HEK293 (cell line): ENCODE measurements at regions not wholly inside any gene's neighbourhood (a gene's known extent, or its start where the extent isn't known, plus 50 kb on each side); places are given as distances from the start of the nearest gene placed in this dataset.

Experiments
- CTCF ChIA-PET: fragments of 350-600 bp; formaldehyde crosslinking; extraction: SDS; loops from one replicate; lab custom pipeline; 2021; ENCODE audit warnings: antibody characterized with exemption; lab: Yijun Ruan, JAX
- POLR2A ChIA-PET: fragments of 300-600 bp; formaldehyde crosslinking; extraction: SDS; loops from one replicate; lab custom pipeline; 2020; ENCODE audit warnings: antibody characterized with exemption, inconsistent platforms; lab: Yijun Ruan, JAX
- H3K27ac ChIP-seq: fragments of 200-500 bp; sonication (Bioruptor generic); 2 replicates; pipeline ENCODE4 v1.5.1; 2014; ENCODE audit warnings: low read depth, low read length, control low read depth, inconsistent platforms; ENCODE audit errors: extremely low read depth
- H3K36me3 ChIP-seq, 2 experiments: fragments of 200-500 bp in 1 of 2; sonication (Bioruptor generic) in 1 of 2; 1 replicate in 1 of 2; 2 replicates in 1 of 2; pipeline ENCODE4 v1.5.1; 2014 to 2017; ENCODE audit warnings: inconsistent platforms in 2 of 2, low read length in 2 of 2; ENCODE audit not compliant: control insufficient read depth in 2 of 2, insufficient read depth in 1 of 2
- H3K4me1 ChIP-seq: fragments of 200-500 bp; sonication (Bioruptor generic); 2 replicates; pipeline ENCODE4 v1.5.1; 2014; ENCODE audit warnings: mild to moderate bottlenecking, low read length, inconsistent platforms; ENCODE audit not compliant: control insufficient read depth, insufficient read depth
- H3K4me3 ChIP-seq: 2 replicates; pipeline ENCODE4 v1.5.1; 2011; ENCODE audit warnings: low read depth, mild to moderate bottlenecking, control low read depth, low read length, moderate library complexity
- H3K9me3 ChIP-seq: fragments of 200-500 bp; sonication (Bioruptor generic); 2 replicates; pipeline ENCODE4 v1.5.1; 2014; ENCODE audit warnings: low read depth, low read length, inconsistent platforms; ENCODE audit not compliant: control insufficient read depth, insufficient read depth
- ATF2 ChIP-seq: fragments of 450-650 bp; formaldehyde crosslinking; IDR thresholded peaks from 2 replicates; pipeline ENCODE4 v1.5.1; 2016; ENCODE audit warnings: missing biosample characterization, missing genetic modification characterization, low read depth
- BCL6B ChIP-seq: fragments of 450-650 bp; formaldehyde crosslinking; IDR thresholded peaks from 2 replicates; pipeline ENCODE4 v1.5.1; 2017; ENCODE audit warnings: missing biosample characterization, missing genetic modification characterization
- GFI1B ChIP-seq: fragments of 450-650 bp; formaldehyde crosslinking; IDR thresholded peaks from 2 replicates; pipeline ENCODE4 v1.5.1; 2016; ENCODE audit warnings: missing biosample characterization, missing genetic modification characterization
- GLI2 ChIP-seq: fragments of 450-650 bp; formaldehyde crosslinking; IDR thresholded peaks from 2 replicates; pipeline ENCODE4; 2017; ENCODE audit warnings: missing biosample characterization, missing genetic modification characterization, low read depth, borderline replicate concordance
- GLIS2 ChIP-seq: fragments of 450-650 bp; formaldehyde crosslinking; IDR thresholded peaks from 2 replicates; pipeline ENCODE4 v1.5.1; 2016; ENCODE audit warnings: missing biosample characterization, missing genetic modification characterization
- PRDM10 ChIP-seq: fragments of 450-650 bp; formaldehyde crosslinking; IDR thresholded peaks from 2 replicates; pipeline ENCODE4 v1.5.1; 2016; ENCODE audit warnings: missing biosample characterization, missing genetic modification characterization
- ZBTB17 ChIP-seq: fragments of 450-650 bp; formaldehyde crosslinking; IDR thresholded peaks from 2 replicates; pipeline ENCODE4 v1.5.1; 2016; ENCODE audit warnings: missing biosample characterization, missing genetic modification characterization
- ZBTB21 ChIP-seq: fragments of 450-650 bp; formaldehyde crosslinking; IDR thresholded peaks from 2 replicates; pipeline ENCODE4 v1.5.1; 2017; ENCODE audit warnings: missing biosample characterization, missing genetic modification characterization
- ZNF121 ChIP-seq: fragments of 450-650 bp; formaldehyde crosslinking; IDR thresholded peaks from 2 replicates; pipeline ENCODE4 v1.5.1; 2016; ENCODE audit warnings: missing biosample characterization, missing genetic modification characterization
- ZNF16 ChIP-seq: fragments of 450-650 bp; formaldehyde crosslinking; IDR thresholded peaks from 2 replicates; pipeline ENCODE4 v1.5.1; 2016; ENCODE audit warnings: low read depth, missing biosample characterization, missing genetic modification characterization
- ZNF223 ChIP-seq: fragments of 450-650 bp; formaldehyde crosslinking; IDR thresholded peaks from 2 replicates; pipeline ENCODE4 v1.5.1; 2016; ENCODE audit warnings: missing biosample characterization, missing genetic modification characterization
- ZNF266 ChIP-seq: fragments of 450-650 bp; formaldehyde crosslinking; IDR thresholded peaks from 2 replicates; pipeline ENCODE4 v1.5.1; 2016; ENCODE audit warnings: missing biosample characterization, missing genetic modification characterization, low read depth
- ZNF280C ChIP-seq: fragments of 450-650 bp; formaldehyde crosslinking; IDR thresholded peaks from 2 replicates; pipeline ENCODE4 v1.5.1; 2016; ENCODE audit warnings: missing biosample characterization, missing genetic modification characterization
- ZNF391 ChIP-seq: fragments of 450-650 bp; formaldehyde crosslinking; IDR thresholded peaks from 2 replicates; pipeline ENCODE4 v1.5.1; 2016; ENCODE audit warnings: low read depth, missing biosample characterization, missing genetic modification characterization, borderline replicate concordance
- ZNF571 ChIP-seq: fragments of 450-650 bp; formaldehyde crosslinking; IDR thresholded peaks from 2 replicates; pipeline ENCODE4 v1.5.0; 2017; ENCODE audit warnings: missing biosample characterization, missing genetic modification characterization
- ZNF692 ChIP-seq: fragments of 450-650 bp; formaldehyde crosslinking; IDR thresholded peaks from 2 replicates; pipeline ENCODE4 v1.5.1; 2016; ENCODE audit warnings: missing biosample characterization, missing genetic modification characterization
- ZNF768 ChIP-seq: fragments of 450-650 bp; formaldehyde crosslinking; IDR thresholded peaks from 2 replicates; pipeline ENCODE4 v1.5.1; 2018; ENCODE audit warnings: missing biosample characterization, mild to moderate bottlenecking, missing genetic modification characterization
- ZXDB ChIP-seq: fragments of 450-650 bp; formaldehyde crosslinking; IDR thresholded peaks from 2 replicates; pipeline ENCODE4 v1.5.1; 2016; ENCODE audit warnings: missing biosample characterization, missing genetic modification characterization

- no peaks in the 10 kb centered on the region for H3K9me3 ChIP-seq
- ChIA-PET CTCF (no interaction called here), POLR2A (no interaction called here)
- TF ChIP-seq GLI2 (tag by site-specific recombination) (no peak), ZNF16 (tag by site-specific recombination) (no peak), ATF2 (tag by site-specific recombination) (no peak), PRDM10 (tag by site-specific recombination) (no peak), BCL6B (no peak), ZNF768 (tag by site-specific recombination) (no peak), ZBTB21 (tag by site-specific recombination) (no peak), ZNF223 (tag by site-specific recombination) (no peak), GFI1B (tag by site-specific recombination) (no peak), ZNF391 (tag by site-specific recombination) (no peak), ZNF121 (tag by site-specific recombination) (no peak), GLIS2 (no peak), ZNF571 (tag by site-specific recombination) (no peak), ZXDB (no peak), ZNF280C (no peak), ZNF266 (tag by site-specific recombination) (no peak), ZBTB17 (tag by site-specific recombination) (no peak), ZNF692 (tag by site-specific recombination) (no peak)
- no peaks in the 10 kb centered on the region for H3K36me3 ChIP-seq
- no peak overlapping the region for H3K27ac ChIP-seq
- no peak overlapping the region for H3K4me3 ChIP-seq
- no peaks in the 10 kb centered on the region for H3K4me1 ChIP-seq
Measured at GRCh38 chr5:93342563-93343061, 238.4 kb downstream of the NR2F1-AS1 start.
